ENCODE measurements at regions not wholly inside any gene's neighbourhood (a gene's known extent, or its start where the extent isn't known, plus 50 kb on each side); places are given as distances from the start of the nearest gene placed in this dataset.

GRCh38 chr6:14470101-14470500 lies 352.5 kb downstream of the CD83 start:
- TF ChIP-seq CTCF (IDR thresholded peaks at IDR 0.05) = no peak
- TF ChIP-seq POLR2AphosphoS5 (IDR thresholded peaks at IDR 0.05) = no peak
- TF ChIP-seq POLR2A (IDR thresholded peaks at IDR 0.05) = no peak
